ENCODE measurements at regions not wholly inside any gene's neighbourhood (a gene's known extent, or its start where the extent isn't known, plus 50 kb on each side); places are given as distances from the start of the nearest gene placed in this dataset.

- no peak for TF ChIP-seq CTCF (IDR thresholded peaks at IDR 0.05)
- TF ChIP-seq ZFX (IDR thresholded peaks at IDR 0.05; ENCODE audit: borderline replicate concordance) = no peak
These were observed 546.8 kb downstream of the TNS1 start for GRCh38 chr2:217456016-217456415.
